ENCODE measurements at regions not wholly inside any gene's neighbourhood (a gene's known extent, or its start where the extent isn't known, plus 50 kb on each side); places are given as distances from the start of the nearest gene placed in this dataset.
"Not testable (repeated sequence)": the region's sequence is repeated elsewhere in the genome, so short reads cannot be mapped to it uniquely, and the experiment has no call there.

GRCh38 chr13:76307142-76307541 is 579.1 kb downstream of the KCTD12 start:
- no peak overlapping the region for H3K4me3 ChIP-seq (ENCODE audit: low read depth, low read length)
- TF ChIP-seq CTCF (IDR thresholded peaks at IDR 0.05; ENCODE audit: insufficient read depth, low read depth, low read length, missing control alignments) = no peak
- DNase-seq (ENCODE audit: low read depth) = no peak

- DNase-seq (ENCODE audit: low read depth) = no peak
- H3K4me3 ChIP-seq (ENCODE audit: low read depth, low read length) = no peak overlapping the region
- TF ChIP-seq CTCF (IDR thresholded peaks at IDR 0.05; ENCODE audit: insufficient read depth, low read depth, low read length, missing control alignments) = no peak
These were observed 585.5 kb downstream of the KCTD12 start for GRCh38 chr13:76300688-76301087.

- no peak for DNase-seq (ENCODE audit: low read depth)
- no peak overlapping the region for H3K4me3 ChIP-seq (ENCODE audit: low read depth, low read length)
- no peak for TF ChIP-seq CTCF (IDR thresholded peaks at IDR 0.05; ENCODE audit: insufficient read depth, low read depth, low read length, missing control alignments)
These were observed 588.9 kb downstream of the KCTD12 start for GRCh38 chr13:76297331-76297730.

DNA sequence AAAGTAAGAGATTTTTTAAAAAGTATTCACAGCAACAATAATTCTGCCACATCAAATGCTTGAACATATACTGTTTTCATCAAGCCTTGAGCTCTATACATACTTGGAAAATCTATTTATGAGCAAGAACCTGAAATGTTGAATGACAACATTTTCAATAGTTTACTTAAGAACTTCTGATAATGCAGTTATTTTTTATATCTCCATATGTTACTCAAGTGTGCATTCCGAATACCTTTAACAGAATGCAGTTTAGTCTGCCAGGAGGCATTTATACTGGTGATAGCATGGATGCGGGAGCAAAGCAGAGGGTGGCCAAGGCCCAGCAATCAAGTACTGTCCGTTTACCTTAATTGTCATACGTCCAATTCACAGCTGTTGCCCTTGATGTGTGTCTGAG is 589.5 kb downstream of the KCTD12 start:
- DNase-seq (ENCODE audit: low read depth) = no peak
- no peak for TF ChIP-seq CTCF (IDR thresholded peaks at IDR 0.05; ENCODE audit: insufficient read depth, low read depth, low read length, missing control alignments)
- H3K4me3 ChIP-seq (ENCODE audit: low read depth, low read length) = no peak overlapping the region

- DNase-seq (ENCODE audit: low read depth); H3K4me3 ChIP-seq (ENCODE audit: low read depth, low read length): not testable (repeated sequence)
These were observed 591.2 kb downstream of the KCTD12 start for GRCh38 chr13:76295020-76295419.

DNA sequence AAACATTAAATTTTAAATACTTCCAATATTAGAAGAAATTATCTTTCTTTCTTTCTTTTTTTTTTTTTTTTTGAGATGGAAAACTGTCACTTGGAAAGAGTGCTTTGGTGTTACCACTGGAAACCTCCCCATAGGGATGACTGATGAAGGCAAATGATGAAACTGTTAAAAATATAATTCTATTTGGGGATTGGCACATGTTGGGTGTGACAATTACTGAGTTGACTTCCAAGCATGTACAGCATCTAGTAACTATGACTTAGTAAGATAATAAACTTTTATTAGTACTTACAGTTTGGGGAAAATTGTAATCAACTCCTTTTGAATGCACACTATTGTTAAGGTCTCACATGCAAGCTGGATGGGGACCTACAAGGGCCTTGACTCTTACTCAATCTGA is 592.5 kb downstream of the KCTD12 start:
- no peak for TF ChIP-seq CTCF (IDR thresholded peaks at IDR 0.05; ENCODE audit: insufficient read depth, low read depth, low read length, missing control alignments)
- no peak overlapping the region for H3K4me3 ChIP-seq (ENCODE audit: low read depth, low read length)
- no peak for DNase-seq (ENCODE audit: low read depth)

DNA sequence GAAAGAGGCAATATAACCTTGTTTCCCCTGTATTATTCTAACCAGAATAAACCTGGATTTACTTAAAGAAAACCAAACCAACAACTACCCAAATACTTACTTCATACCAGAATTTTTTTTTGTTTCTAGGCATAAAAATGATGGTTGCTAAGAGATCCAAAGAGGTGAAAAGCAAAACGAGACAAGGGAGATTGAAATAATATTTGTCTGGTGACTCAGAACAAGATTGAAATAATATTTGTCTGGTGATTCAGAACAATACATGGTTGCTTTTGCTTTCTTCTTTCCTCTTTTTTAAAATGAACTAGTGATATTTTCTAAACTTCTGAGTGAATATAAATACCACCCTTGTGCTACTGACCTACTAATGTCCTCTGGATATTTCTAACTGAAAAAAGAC is 592.9 kb downstream of the KCTD12 start:
- no peak overlapping the region for H3K4me3 ChIP-seq (ENCODE audit: low read depth, low read length)
- no peak for DNase-seq (ENCODE audit: low read depth)
- no peak for TF ChIP-seq CTCF (IDR thresholded peaks at IDR 0.05; ENCODE audit: insufficient read depth, low read depth, low read length, missing control alignments)

- no peak for DNase-seq (ENCODE audit: low read depth)
- no peak overlapping the region for H3K4me3 ChIP-seq (ENCODE audit: low read depth, low read length)
- TF ChIP-seq CTCF (IDR thresholded peaks at IDR 0.05; ENCODE audit: insufficient read depth, low read depth, low read length, missing control alignments) = no peak
These were observed 593.5 kb downstream of the KCTD12 start for GRCh38 chr13:76292726-76293125.

All from GM12865 (cell line).